22Rv1 (cell line): ENCODE measurements at regions not wholly inside any gene's neighbourhood (a gene's known extent, or its start where the extent isn't known, plus 50 kb on each side); places are given as distances from the start of the nearest gene placed in this dataset.

Source experiments
- H3K27ac ChIP-seq: fragments of 450-650 bp; 2 replicates; pipeline ENCODE4 v1.5.1; 2017
- ZFX ChIP-seq: fragments of 450-650 bp; IDR thresholded peaks from 2 replicates; pipeline ENCODE4 v1.6.1; 2017; ENCODE audit warnings: antibody characterized with exemption, borderline replicate concordance
- TF ChIP-seq, protein P1 (sequence below): fragments of 450-650 bp; IDR thresholded peaks from 2 replicates; pipeline ENCODE4 v1.5.1; 2017; ENCODE audit warnings: mild to moderate bottlenecking

DNA sequence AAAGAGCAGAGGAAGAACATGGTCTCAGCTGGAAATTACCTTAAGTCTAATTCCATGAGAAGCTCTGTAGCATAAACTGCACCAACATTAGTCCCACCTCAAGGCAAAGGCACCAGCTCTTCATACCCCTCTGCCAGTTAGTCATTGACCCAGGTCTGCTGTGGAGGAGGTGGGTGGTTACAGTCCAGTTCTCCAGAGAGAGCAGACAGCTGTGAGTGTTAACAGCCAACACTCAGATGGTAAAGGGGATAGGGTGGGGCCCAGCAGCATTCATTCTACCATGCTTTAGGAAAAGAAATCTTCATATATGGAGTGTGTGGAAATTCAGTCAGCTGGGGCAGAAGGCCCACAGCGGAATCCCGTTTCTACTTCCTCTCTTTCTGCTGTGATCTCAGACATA is 159.7 kb upstream of the FBXO11 start:
- no peak overlapping the region for H3K27ac ChIP-seq
- no peak for TF ChIP-seq ZFX
- TF ChIP-seq, protein P1, sequence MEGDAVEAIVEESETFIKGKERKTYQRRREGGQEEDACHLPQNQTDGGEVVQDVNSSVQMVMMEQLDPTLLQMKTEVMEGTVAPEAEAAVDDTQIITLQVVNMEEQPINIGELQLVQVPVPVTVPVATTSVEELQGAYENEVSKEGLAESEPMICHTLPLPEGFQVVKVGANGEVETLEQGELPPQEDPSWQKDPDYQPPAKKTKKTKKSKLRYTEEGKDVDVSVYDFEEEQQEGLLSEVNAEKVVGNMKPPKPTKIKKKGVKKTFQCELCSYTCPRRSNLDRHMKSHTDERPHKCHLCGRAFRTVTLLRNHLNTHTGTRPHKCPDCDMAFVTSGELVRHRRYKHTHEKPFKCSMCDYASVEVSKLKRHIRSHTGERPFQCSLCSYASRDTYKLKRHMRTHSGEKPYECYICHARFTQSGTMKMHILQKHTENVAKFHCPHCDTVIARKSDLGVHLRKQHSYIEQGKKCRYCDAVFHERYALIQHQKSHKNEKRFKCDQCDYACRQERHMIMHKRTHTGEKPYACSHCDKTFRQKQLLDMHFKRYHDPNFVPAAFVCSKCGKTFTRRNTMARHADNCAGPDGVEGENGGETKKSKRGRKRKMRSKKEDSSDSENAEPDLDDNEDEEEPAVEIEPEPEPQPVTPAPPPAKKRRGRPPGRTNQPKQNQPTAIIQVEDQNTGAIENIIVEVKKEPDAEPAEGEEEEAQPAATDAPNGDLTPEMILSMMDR = no peak

DNA sequence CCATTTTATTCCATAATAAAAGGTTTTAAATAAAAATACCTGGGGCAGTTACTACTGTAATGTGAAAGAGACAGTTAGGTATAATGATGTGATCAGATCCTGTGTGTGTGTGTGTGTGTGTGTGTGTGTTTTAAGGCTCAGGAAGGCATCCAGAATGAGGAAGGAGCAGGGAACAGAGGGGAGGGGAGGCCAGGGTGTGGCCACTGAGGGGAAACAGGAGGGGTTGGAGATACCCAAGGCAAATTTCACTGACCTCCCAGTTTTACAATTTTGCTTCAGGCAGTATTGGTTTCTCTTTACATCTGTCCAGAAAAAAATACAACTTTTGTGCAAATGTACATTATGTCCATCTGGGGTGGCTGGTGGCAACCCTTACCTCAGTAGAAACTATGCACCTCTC is 163.5 kb upstream of the FBXO11 start:
- H3K27ac ChIP-seq = no peak overlapping the region
- no peak for TF ChIP-seq ZFX
- TF ChIP-seq, protein P1 = no peak

DNA sequence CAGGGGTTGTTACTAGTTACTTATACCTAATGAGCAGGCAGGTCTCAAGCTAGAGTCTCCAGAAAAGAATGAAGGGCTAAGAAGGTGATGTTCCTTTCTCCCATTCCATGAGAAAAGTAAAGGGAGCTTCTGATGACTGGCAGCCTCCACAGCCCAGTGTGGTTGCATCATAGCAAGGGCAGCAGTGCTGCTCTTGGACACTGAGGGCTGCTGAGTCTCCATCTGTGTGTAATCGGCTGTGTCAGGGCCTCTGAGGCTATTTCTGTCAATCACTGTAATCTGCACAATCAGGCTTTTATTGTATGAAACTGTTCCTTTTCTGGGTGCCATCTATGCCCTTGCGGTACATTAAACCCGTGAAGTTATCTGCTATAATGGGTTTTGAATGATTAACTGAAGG is 164.1 kb upstream of the FBXO11 start:
- TF ChIP-seq, protein P1 = no peak
- TF ChIP-seq ZFX = no peak
- no peak overlapping the region for H3K27ac ChIP-seq

- TF ChIP-seq, protein P1 = no peak
- no peak for TF ChIP-seq ZFX
- H3K27ac ChIP-seq = no peak overlapping the region
Measured at GRCh38 chr2:48072583-48072982, 166.3 kb upstream of the FBXO11 start.

DNA sequence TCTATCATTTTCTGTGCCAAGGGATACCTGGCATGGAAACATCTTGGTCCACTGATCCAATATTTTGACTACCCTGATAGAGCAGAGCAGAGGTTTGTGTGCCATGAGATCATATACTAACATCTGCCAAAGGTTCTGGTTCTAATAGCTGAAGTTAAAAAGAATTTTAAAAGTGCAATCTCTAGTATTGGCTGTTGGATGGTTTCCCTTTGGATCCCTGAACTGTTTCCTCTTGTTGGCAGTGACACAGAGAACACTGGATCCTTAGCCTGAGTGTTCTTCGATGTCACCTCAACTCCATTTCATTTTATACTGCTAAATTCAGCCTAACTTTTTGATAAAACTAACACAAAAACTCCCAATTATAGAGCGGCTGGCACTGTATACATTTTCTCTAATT is 169.3 kb upstream of the FBXO11 start:
- no peak overlapping the region for H3K27ac ChIP-seq
- no peak for TF ChIP-seq ZFX
- TF ChIP-seq, protein P1 = no peak

GRCh38 chr2:48080534-48081316 is 174.4 kb upstream of the FBXO11 start:
- TF ChIP-seq, protein P1 = no peak
- no peak for TF ChIP-seq ZFX

GRCh38 chr2:48081317-48081628 is 175.0 kb upstream of the FBXO11 start:
- TF ChIP-seq, protein P1 = no peak
- no peak for TF ChIP-seq ZFX
- no peak overlapping the region for H3K27ac ChIP-seq

More at GRCh38 chr2:48080534-48081316, 174.4 kb upstream of the FBXO11 start:
- H3K27ac ChIP-seq = no peak overlapping the region
